ENCODE measurements at regions not wholly inside any gene's neighbourhood (a gene's known extent, or its start where the extent isn't known, plus 50 kb on each side); places are given as distances from the start of the nearest gene placed in this dataset.

DNA sequence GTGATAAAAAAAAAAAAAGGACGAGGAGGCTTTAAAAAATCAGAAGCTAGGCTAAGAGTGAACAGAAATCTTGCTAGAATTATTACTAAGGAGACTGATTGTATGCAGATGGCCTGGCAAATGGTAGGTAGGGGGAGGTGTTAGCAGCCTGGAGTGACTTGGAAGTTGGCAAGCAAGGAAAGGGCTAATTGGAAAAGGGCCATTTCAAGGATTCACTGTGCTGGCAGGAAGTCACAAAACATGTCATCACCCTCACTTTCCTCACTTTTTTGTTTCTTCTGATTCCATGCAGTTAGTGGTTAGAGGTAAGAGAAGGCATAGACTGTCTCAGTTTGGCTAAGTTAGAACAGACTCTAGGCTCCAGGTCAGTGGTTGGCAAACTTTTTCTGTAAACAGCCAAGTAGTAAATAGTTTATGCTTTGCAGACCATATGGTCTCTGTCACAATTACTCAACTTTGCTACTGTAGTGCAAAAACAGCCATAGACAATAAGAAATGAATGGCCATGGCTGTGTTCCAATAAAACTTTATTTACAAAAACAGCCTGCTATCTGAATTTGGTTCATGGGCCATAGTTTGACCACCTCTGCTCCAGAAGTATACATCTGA is 646.5 kb upstream of the ACTRT1 start:
- Histone ChIP-seq H3K4me2 (no peak overlapping the region), H3K79me2 (ENCODE audit: low read depth) (no peaks in the 10 kb centered on the region), H3F3A (ENCODE audit: low read depth) (no peaks in the 10 kb centered on the region), H2AFZ (replicated peaks) (no peak overlapping the region), H3K9ac (no peak overlapping the region), H4K20me1 (ENCODE audit: low read depth) (no peaks in the 10 kb centered on the region), H3K4me1 (no peaks in the 10 kb centered on the region), H3K9me3 (ENCODE audit: low read depth) (peaks cover 7% of the 10 kb centered on the region), H3K4me3 (no peak overlapping the region), H3K36me3 (no peaks in the 10 kb centered on the region), H3K27me3 (no peaks in the 10 kb centered on the region), H3K27ac (no peak overlapping the region)
- H3K9me3 Mint-ChIP-seq: no peaks in the 10 kb centered on the region
- no peak overlapping the region for H3K4me3 Mint-ChIP-seq
- TF ChIP-seq, protein P1, sequence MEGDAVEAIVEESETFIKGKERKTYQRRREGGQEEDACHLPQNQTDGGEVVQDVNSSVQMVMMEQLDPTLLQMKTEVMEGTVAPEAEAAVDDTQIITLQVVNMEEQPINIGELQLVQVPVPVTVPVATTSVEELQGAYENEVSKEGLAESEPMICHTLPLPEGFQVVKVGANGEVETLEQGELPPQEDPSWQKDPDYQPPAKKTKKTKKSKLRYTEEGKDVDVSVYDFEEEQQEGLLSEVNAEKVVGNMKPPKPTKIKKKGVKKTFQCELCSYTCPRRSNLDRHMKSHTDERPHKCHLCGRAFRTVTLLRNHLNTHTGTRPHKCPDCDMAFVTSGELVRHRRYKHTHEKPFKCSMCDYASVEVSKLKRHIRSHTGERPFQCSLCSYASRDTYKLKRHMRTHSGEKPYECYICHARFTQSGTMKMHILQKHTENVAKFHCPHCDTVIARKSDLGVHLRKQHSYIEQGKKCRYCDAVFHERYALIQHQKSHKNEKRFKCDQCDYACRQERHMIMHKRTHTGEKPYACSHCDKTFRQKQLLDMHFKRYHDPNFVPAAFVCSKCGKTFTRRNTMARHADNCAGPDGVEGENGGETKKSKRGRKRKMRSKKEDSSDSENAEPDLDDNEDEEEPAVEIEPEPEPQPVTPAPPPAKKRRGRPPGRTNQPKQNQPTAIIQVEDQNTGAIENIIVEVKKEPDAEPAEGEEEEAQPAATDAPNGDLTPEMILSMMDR (IDR thresholded peaks at IDR 0.05): no peak
- no peak for TF ChIP-seq EZH2phosphoT487 (IDR thresholded peaks at IDR 0.05)
- H3K27me3 Mint-ChIP-seq (ENCODE audit: insufficient read depth, low read depth): peaks cover 3% of the 10 kb centered on the region
- H3K27ac Mint-ChIP-seq: no peak overlapping the region
- DNase-seq (ENCODE audit: low spot score): no peak
- H3K36me3 Mint-ChIP-seq: no peaks in the 10 kb centered on the region
- no peaks in the 10 kb centered on the region for H3K4me1 Mint-ChIP-seq

DNA sequence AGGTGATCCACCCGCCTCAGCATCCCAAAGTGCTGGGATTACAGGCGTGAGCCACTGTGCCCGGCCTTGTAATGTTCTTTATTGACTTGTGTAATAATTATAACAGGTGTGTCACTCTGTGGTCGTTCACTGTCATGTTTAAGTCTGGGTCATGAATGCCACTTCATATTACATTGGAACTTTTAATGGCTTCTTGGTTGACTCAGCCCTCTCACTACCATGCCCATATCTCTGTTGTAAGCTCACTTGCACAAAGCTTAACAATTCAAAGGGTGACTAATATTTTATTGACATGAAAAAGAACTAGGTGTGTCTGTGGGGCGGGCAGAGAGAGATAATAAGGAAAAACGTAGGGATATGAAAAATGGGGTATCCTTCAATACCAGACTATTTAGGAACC is 639.7 kb upstream of the ACTRT1 start:
- Histone ChIP-seq H3K4me1 (no peaks in the 10 kb centered on the region), H3K9ac (no peak overlapping the region), H2AFZ (replicated peaks) (no peak overlapping the region), H3K4me2 (no peak overlapping the region), H3F3A (ENCODE audit: low read depth) (no peaks in the 10 kb centered on the region), H3K79me2 (ENCODE audit: low read depth) (no peaks in the 10 kb centered on the region), H3K27ac (no peak overlapping the region), H3K36me3 (no peaks in the 10 kb centered on the region), H3K4me3 (no peak overlapping the region), H3K27me3 (no peaks in the 10 kb centered on the region), H3K9me3 (ENCODE audit: low read depth) (peaks cover 6% of the 10 kb centered on the region), H4K20me1 (ENCODE audit: low read depth) (no peaks in the 10 kb centered on the region)
- DNase-seq (ENCODE audit: low spot score): no peak
- H3K27ac Mint-ChIP-seq: no peak overlapping the region
- H3K4me3 Mint-ChIP-seq: no peak overlapping the region
- no peaks in the 10 kb centered on the region for H3K4me1 Mint-ChIP-seq
- no peaks in the 10 kb centered on the region for H3K27me3 Mint-ChIP-seq (ENCODE audit: insufficient read depth, low read depth)
- no peaks in the 10 kb centered on the region for H3K36me3 Mint-ChIP-seq
- TF ChIP-seq EZH2phosphoT487 (IDR thresholded peaks at IDR 0.05) (no peak), EZH2 (IDR thresholded peaks at IDR 0.05) (no peak)
- TF ChIP-seq, protein P1 (IDR thresholded peaks at IDR 0.05): no peak
- H3K9me3 Mint-ChIP-seq: no peaks in the 10 kb centered on the region

DNA sequence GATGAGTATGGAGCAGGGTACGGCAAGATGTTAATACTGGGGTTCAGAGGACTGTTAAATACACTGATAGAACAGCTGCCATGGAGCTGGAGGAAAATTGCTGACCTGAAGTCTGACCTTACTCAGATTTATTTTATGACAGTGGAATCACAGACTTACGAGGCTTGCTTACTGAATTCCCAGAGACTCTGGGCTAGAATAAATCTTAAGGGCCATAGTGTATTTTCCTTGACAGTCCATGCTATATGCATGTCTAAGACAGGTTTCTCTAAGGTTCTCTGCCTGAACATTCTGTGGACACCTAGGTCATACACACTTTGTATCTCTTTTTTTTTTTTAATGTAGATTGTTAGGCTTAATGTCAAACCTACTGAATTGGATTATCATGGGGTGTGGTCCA is 633.2 kb upstream of the ACTRT1 start:
- no peak for DNase-seq (ENCODE audit: low spot score)
- TF ChIP-seq EZH2phosphoT487 (IDR thresholded peaks at IDR 0.05) (no peak), EZH2 (IDR thresholded peaks at IDR 0.05) (no peak)
- TF ChIP-seq, protein P1 (IDR thresholded peaks at IDR 0.05): no peak

More for the DNA sequence above, 633.2 kb upstream of the ACTRT1 start:
- Mint-ChIP-seq H3K4me3 (no peak overlapping the region), H3K4me1 (peaks cover 6% of the 10 kb centered on the region), H3K27ac (no peak overlapping the region), H3K9me3 (no peaks in the 10 kb centered on the region), H3K36me3 (no peaks in the 10 kb centered on the region), H3K27me3 (ENCODE audit: insufficient read depth, low read depth) (no peaks in the 10 kb centered on the region)
- no peaks in the 10 kb centered on the region for H3F3A ChIP-seq (ENCODE audit: low read depth)
- H3K4me3 ChIP-seq: no peak overlapping the region
- no peak overlapping the region for H2AFZ ChIP-seq (replicated peaks)
- H3K4me1 ChIP-seq: no peaks in the 10 kb centered on the region
- peaks cover 6% of the 10 kb centered on the region for H3K9me3 ChIP-seq (ENCODE audit: low read depth)
- no peaks in the 10 kb centered on the region for H4K20me1 ChIP-seq (ENCODE audit: low read depth)
- no peak overlapping the region for H3K27ac ChIP-seq
- no peaks in the 10 kb centered on the region for H3K36me3 ChIP-seq
- no peak overlapping the region for H3K4me2 ChIP-seq
- no peaks in the 10 kb centered on the region for H3K79me2 ChIP-seq (ENCODE audit: low read depth)
- no peaks in the 10 kb centered on the region for H3K27me3 ChIP-seq
- H3K9ac ChIP-seq: no peak overlapping the region
